ENCODE measurements at regions not wholly inside any gene's neighbourhood (a gene's known extent, or its start where the extent isn't known, plus 50 kb on each side); places are given as distances from the start of the nearest gene placed in this dataset.

- FAIRE-seq (no peak), ATAC-seq (no peak), DNase-seq (no peak)
- 60 to 65% methylated on average over 5 of the region's 5 CpGs for whole genome bisulfite sequencing, 2 donors
- H3K36me3 ChIP-seq = no peaks in the 10 kb centered on the region
- peaks cover 0 to 4% (median 0%) of the 10 kb centered on the region in 4 donors for H3K27me3 ChIP-seq
- intact Hi-C loops (cut with DNase I) = no loop called here
- no peak overlapping the region for H3K4me3 ChIP-seq
- no peaks in the 10 kb centered on the region for H3K9me3 ChIP-seq
- no peaks in the 10 kb centered on the region for H3K4me1 ChIP-seq
- no peak for TF ChIP-seq CTCF (IDR thresholded peaks at IDR 0.05)
- H3K27ac ChIP-seq = no peak overlapping the region
Measured at GRCh38 chr2:195475336-195475735, 181.7 kb upstream of the SLC39A10 start.

DNA sequence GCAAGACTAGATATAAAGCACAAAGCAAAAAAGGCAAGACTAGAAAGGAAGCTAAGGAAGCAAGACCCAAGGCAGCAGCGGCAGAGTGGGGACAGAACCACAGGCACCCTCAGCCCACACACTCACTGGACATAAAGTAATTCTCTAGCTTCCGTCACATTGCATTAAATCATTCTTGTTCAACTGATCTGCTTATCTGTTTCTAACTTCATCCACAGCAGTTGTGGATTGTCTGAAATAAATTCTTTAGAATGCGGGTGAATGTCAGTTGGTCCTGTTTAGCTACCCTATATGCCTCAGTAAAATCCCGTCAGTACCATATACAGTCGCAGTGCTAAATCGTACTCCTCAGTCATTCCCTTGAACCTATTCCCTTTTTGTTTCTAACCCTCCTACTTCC lies 183.2 kb upstream of the SLC39A10 start:
- Histone ChIP-seq H3K9me3 (no peaks in the 10 kb centered on the region), H3K27me3 (peaks cover 0 to 4% (median 0%) of the 10 kb centered on the region in 4 donors), H3K4me3 (no peak overlapping the region), H3K4me1 (no peaks in the 10 kb centered on the region), H3K27ac (no peak overlapping the region), H3K36me3 (no peaks in the 10 kb centered on the region)
- intact Hi-C loops (cut with DNase I) = no loop called here
- TF ChIP-seq CTCF (IDR thresholded peaks at IDR 0.05) = no peak
- DNase-seq (no peak), ATAC-seq (no peak), FAIRE-seq (no peak)
- 87 to 93% methylated on average over 6 of the region's 6 CpGs for WGBS, 2 donors

DNA sequence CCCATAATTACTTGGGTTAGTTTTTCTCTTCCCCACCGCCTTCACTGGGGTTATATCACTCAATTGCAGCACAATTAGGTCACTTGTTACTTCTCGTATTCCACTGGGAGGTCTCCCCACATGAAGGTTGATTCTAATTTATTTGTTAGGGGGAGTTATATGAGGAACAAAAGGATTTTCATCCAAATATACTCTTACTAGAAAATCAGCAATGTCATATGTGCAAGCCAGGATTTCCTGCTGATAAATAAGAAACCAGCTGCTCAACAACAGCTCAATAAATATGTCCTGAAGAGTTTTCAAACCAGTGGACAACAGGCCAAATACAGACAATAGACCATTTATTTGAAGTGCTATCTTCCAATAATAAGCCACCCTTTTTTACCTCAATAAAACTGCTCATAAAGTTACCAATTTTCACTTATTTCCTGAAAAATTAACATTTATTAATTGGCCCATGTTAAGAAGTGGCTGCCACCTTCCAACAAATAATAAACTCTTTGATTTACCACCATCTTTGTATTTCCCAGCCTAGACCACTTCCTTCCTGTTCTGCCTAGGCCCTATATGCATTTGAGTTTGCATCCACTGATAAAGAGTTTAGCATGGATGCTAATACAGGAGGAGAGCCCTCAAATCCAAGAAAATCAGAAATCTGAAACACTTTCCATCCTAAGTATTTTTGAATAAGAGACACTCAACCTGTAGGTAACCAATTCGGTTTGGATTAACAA lies 184.4 kb upstream of the SLC39A10 start:
- 72 to 83% methylated on average over 3 of the region's 3 CpGs for WGBS, 2 donors
- H3K4me1 ChIP-seq = no peaks in the 10 kb centered on the region
- no peak for TF ChIP-seq CTCF (IDR thresholded peaks at IDR 0.05)
- intact Hi-C loops (cut with DNase I) = no loop called here
- DNase-seq (no peak), ATAC-seq (no peak), FAIRE-seq (no peak)
- H3K4me3 ChIP-seq = no peak overlapping the region
- peaks cover 0 to 4% (median 0%) of the 10 kb centered on the region in 4 donors for H3K27me3 ChIP-seq
- no peaks in the 10 kb centered on the region for H3K36me3 ChIP-seq
- H3K9me3 ChIP-seq = no peaks in the 10 kb centered on the region
- H3K27ac ChIP-seq = no peak overlapping the region

- Histone ChIP-seq H3K27me3 (peaks cover 0 to 4% (median 0%) of the 10 kb centered on the region in 4 donors), H3K9me3 (no peaks in the 10 kb centered on the region), H3K27ac (no peak overlapping the region), H3K4me1 (no peaks in the 10 kb centered on the region), H3K36me3 (no peaks in the 10 kb centered on the region), H3K4me3 (no peak overlapping the region)
- FAIRE-seq = no peak
- intact Hi-C loops (cut with DNase I) = no loop called here
- 53 to 73% methylated on average over 4 of the region's 4 CpGs for WGBS, 2 donors
- no peak for ATAC-seq
- TF ChIP-seq CTCF (IDR thresholded peaks at IDR 0.05) = no peak
- DNase-seq = no peak
Measured at GRCh38 chr2:195471807-195472206, 185.2 kb upstream of the SLC39A10 start.

DNA sequence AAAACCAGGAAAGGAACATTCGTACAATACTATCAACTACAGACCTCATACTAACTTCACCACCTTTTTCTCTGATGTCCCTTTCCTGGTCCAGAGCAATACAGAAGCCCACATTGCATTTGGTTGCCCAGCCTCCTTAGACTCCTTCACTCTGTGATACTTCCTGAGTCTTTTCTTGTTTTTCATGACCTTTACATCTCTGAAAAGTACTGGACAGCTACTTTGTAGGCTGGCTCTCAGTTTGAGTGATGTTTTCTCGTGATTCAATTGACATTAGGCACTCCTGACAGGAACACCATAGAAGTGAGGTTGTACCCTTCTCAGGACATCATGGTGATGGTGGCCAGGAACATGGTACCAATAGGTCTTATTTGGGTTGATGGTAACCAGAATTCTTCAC lies 185.9 kb upstream of the SLC39A10 start:
- peaks cover 0 to 4% (median 0%) of the 10 kb centered on the region in 4 donors for H3K27me3 ChIP-seq
- H3K27ac ChIP-seq = no peak overlapping the region
- 54 to 61% methylated on average over 2 of the region's 2 CpGs for WGBS, 2 donors
- no peak overlapping the region for H3K4me3 ChIP-seq
- H3K36me3 ChIP-seq = no peaks in the 10 kb centered on the region
- H3K9me3 ChIP-seq = no peaks in the 10 kb centered on the region
- no peaks in the 10 kb centered on the region for H3K4me1 ChIP-seq
- no peak for TF ChIP-seq CTCF (IDR thresholded peaks at IDR 0.05)
- ATAC-seq (no peak), FAIRE-seq (no peak), DNase-seq (no peak)
- intact Hi-C loops (cut with DNase I) = no loop called here
